DMS153 (cell line): ENCODE measurements at regions not wholly inside any gene's neighbourhood (a gene's known extent, or its start where the extent isn't known, plus 50 kb on each side); places are given as distances from the start of the nearest gene placed in this dataset.

Experiments used
- DNase-seq: peaks from one replicate; lab custom pipeline; 2025; lab: John Stamatoyannopoulos, UW

GRCh38 chr6:148044261-148044751 is 298.3 kb upstream of the SASH1 start:
- no peak for DNase-seq

GRCh38 chr6:148044921-148045320 is 297.7 kb upstream of the SASH1 start:
- no peak for DNase-seq

- no peak for DNase-seq
These were observed 289.4 kb upstream of the SASH1 start for GRCh38 chr6:148053209-148053608.

GRCh38 chr6:148053796-148054195 is 288.8 kb upstream of the SASH1 start:
- no peak for DNase-seq

- DNase-seq: no peak
These were observed 288.4 kb upstream of the SASH1 start for GRCh38 chr6:148054219-148054618.

GRCh38 chr6:148055419-148055818 is 287.2 kb upstream of the SASH1 start:
- DNase-seq: no peak

GRCh38 chr6:148059869-148060268 is 282.8 kb upstream of the SASH1 start:
- DNase-seq: no peak

GRCh38 chr6:148064406-148065134 is 278.1 kb upstream of the SASH1 start:
- no peak for DNase-seq

GRCh38 chr6:148068437-148069061 is 274.1 kb upstream of the SASH1 start:
- no peak for DNase-seq

- DNase-seq: no peak
These were observed 273.4 kb upstream of the SASH1 start for GRCh38 chr6:148069256-148069655.

- no peak for DNase-seq
These were observed 268.3 kb upstream of the SASH1 start for GRCh38 chr6:148074291-148074690.

GRCh38 chr6:148074738-148075137 is 267.9 kb upstream of the SASH1 start:
- no peak for DNase-seq

- DNase-seq: no peak
These were observed 267.3 kb upstream of the SASH1 start for GRCh38 chr6:148075352-148075751.

- no peak for DNase-seq
These were observed 266.6 kb upstream of the SASH1 start for GRCh38 chr6:148076051-148076450.

- DNase-seq: no peak
These were observed 262.3 kb upstream of the SASH1 start for GRCh38 chr6:148080315-148080714.

GRCh38 chr6:148081076-148081475 is 261.6 kb upstream of the SASH1 start:
- DNase-seq: no peak

GRCh38 chr6:148082044-148082443 is 260.6 kb upstream of the SASH1 start:
- no peak for DNase-seq

GRCh38 chr6:148082696-148083095 is 259.9 kb upstream of the SASH1 start:
- no peak for DNase-seq

- no peak for DNase-seq
These were observed 256.9 kb upstream of the SASH1 start for GRCh38 chr6:148085631-148086331.

GRCh38 chr6:148086386-148086785 is 256.3 kb upstream of the SASH1 start:
- no peak for DNase-seq

- no peak for DNase-seq
These were observed 255.8 kb upstream of the SASH1 start for GRCh38 chr6:148086843-148087242.

- DNase-seq: no peak
These were observed 255.0 kb upstream of the SASH1 start for GRCh38 chr6:148087659-148088058.

GRCh38 chr6:148090326-148090725 is 252.3 kb upstream of the SASH1 start:
- DNase-seq: no peak
